NCI-H2227 (cell line): ENCODE measurements at regions not wholly inside any gene's neighbourhood (a gene's known extent, or its start where the extent isn't known, plus 50 kb on each side); places are given as distances from the start of the nearest gene placed in this dataset.
"Not testable (repeated sequence)": the region's sequence is repeated elsewhere in the genome, so short reads cannot be mapped to it uniquely, and the experiment has no call there.

ENCODE experiments used
- DNase-seq: peaks from one replicate; lab custom pipeline; 2025; ENCODE audit not compliant: unreplicated experiment; lab: John Stamatoyannopoulos, UW

- no peak for DNase-seq
Observed at GRCh38 chr2:118425191-118425590, 336.9 kb downstream of the INSIG2 start.

- DNase-seq, result no peak
Observed at GRCh38 chr2:118423776-118424175, 335.5 kb downstream of the INSIG2 start.

- no peak for DNase-seq
Observed at GRCh38 chr2:118421648-118422047, 333.4 kb downstream of the INSIG2 start.

- no peak for DNase-seq
Observed at GRCh38 chr2:118417406-118418120, 329.3 kb downstream of the INSIG2 start.

- DNase-seq, result not testable (repeated sequence)
Observed at GRCh38 chr2:118415186-118415585, 326.9 kb downstream of the INSIG2 start.

GRCh38 chr2:118403658-118404451, 315.6 kb downstream of the INSIG2 start:
- no peak for DNase-seq

GRCh38 chr2:118388771-118389170, 300.5 kb downstream of the INSIG2 start:
- no peak for DNase-seq

- no peak for DNase-seq
Observed at GRCh38 chr2:118387509-118387908, 299.2 kb downstream of the INSIG2 start.

- no peak for DNase-seq
Observed at GRCh38 chr2:118386641-118387302, 298.5 kb downstream of the INSIG2 start.

GRCh38 chr2:118380915-118381653, 292.8 kb downstream of the INSIG2 start:
- DNase-seq, result no peak

GRCh38 chr2:118375907-118376485, 287.7 kb downstream of the INSIG2 start:
- DNase-seq, result no peak

- no peak for DNase-seq
Observed at GRCh38 chr2:118374974-118375755, 286.9 kb downstream of the INSIG2 start.

- no peak for DNase-seq
Observed at GRCh38 chr2:118372886-118373830, 284.9 kb downstream of the INSIG2 start.

GRCh38 chr2:118371515-118371914, 283.2 kb downstream of the INSIG2 start:
- no peak for DNase-seq

- DNase-seq, result not testable (repeated sequence)
Observed at GRCh38 chr2:118369521-118369920, 281.2 kb downstream of the INSIG2 start.

- no peak for DNase-seq
Observed at GRCh38 chr2:118363604-118364003, 275.3 kb downstream of the INSIG2 start.

GRCh38 chr2:118356051-118356450, 267.8 kb downstream of the INSIG2 start:
- DNase-seq, result no peak

GRCh38 chr2:118351796-118352195, 263.5 kb downstream of the INSIG2 start:
- no peak for DNase-seq

GRCh38 chr2:118350621-118351020, 262.4 kb downstream of the INSIG2 start:
- no peak for DNase-seq
